PC-9 (cell line): ENCODE measurements at regions not wholly inside any gene's neighbourhood (a gene's known extent, or its start where the extent isn't known, plus 50 kb on each side); places are given as distances from the start of the nearest gene placed in this dataset.

Experiments used
- BruUV-seq: library from RNA; stranded (reverse); fragments of 400-500 nt; replicated peaks from 2 replicates; lab custom pipeline; 2021; lab: Mats Ljungman, UMichigan
- CTCF ChIA-PET: fragments of 300-600 bp; sonication (Branson Sonifier 250); formaldehyde crosslinking; loops from one replicate; lab custom pipeline; 2022; ENCODE audit warnings: antibody characterized with exemption; lab: Charles Lee
- POLR2A ChIA-PET: fragments of 300-600 bp; sonication (Branson Sonifier 250); formaldehyde crosslinking; loops from one replicate; lab custom pipeline; 2022; ENCODE audit warnings: antibody characterized with exemption; ENCODE audit not compliant: unreplicated experiment; lab: Charles Lee
- DNase-seq, 2 experiments: peaks; one replicate each; pipeline versions ENCODE4 v3.0.0 to v3.0.0-alpha.2; 2015 to 2022; ENCODE audit warnings: mixed read lengths in 1 of 2
- H2AFZ ChIP-seq: fragments of 200-600 bp; sonication (generic); 2 replicates; pipeline ENCODE4 v1.8.1; 2017; ENCODE audit warnings: antibody characterized with exemption
- H3F3A ChIP-seq: fragments of 200-600 bp; sonication (generic); 2 replicates; pipeline ENCODE4 v1.8.1; 2017; ENCODE audit warnings: antibody characterized with exemption, mild to moderate bottlenecking, low read depth; ENCODE audit not compliant: insufficient read depth
- H3K27ac ChIP-seq: fragments of 200-600 bp; sonication (generic); 2 replicates; pipeline ENCODE4 v1.6.1; 2016; ENCODE audit warnings: mixed run types
- H3K27me3 ChIP-seq: fragments of 200-600 bp; sonication (generic); 2 replicates; pipeline ENCODE4 v1.6.1; 2016; ENCODE audit warnings: low read depth, mixed run types; ENCODE audit not compliant: insufficient read depth
- H3K36me3 ChIP-seq: fragments of 200-600 bp; sonication (generic); 2 replicates; pipeline ENCODE4 v1.6.1; 2016; ENCODE audit warnings: low read depth, mixed run types
- H3K4me1 ChIP-seq: fragments of 200-600 bp; sonication (generic); replicated peaks from 2 replicates; pipeline ENCODE4 v1.6.1; 2016; ENCODE audit warnings: mixed run types; ENCODE audit not compliant: insufficient read depth
- H3K4me2 ChIP-seq: fragments of 200-600 bp; sonication (generic); 2 replicates; pipeline ENCODE4 v1.6.1; 2017; ENCODE audit warnings: mixed run types
- H3K4me3 ChIP-seq: fragments of 200-600 bp; sonication (generic); 2 replicates; pipeline ENCODE4 v1.6.1; 2016; ENCODE audit warnings: mixed run types
- H3K79me2 ChIP-seq: fragments of 200-600 bp; sonication (generic); 2 replicates; pipeline ENCODE4 v1.6.1; 2017; ENCODE audit warnings: low read depth, mixed run types
- H3K9me2 ChIP-seq: fragments of 200-600 bp; sonication (generic); 2 replicates; pipeline ENCODE4 v1.8.1; 2017; ENCODE audit warnings: mild to moderate bottlenecking; ENCODE audit not compliant: insufficient read depth
- H3K9me3 ChIP-seq: fragments of 200-600 bp; sonication (generic); 2 replicates; pipeline ENCODE4 v1.8.1; 2016; ENCODE audit warnings: low read depth; ENCODE audit not compliant: insufficient read depth
- H4K20me1 ChIP-seq: fragments of 200-600 bp; sonication (generic); 2 replicates; pipeline ENCODE4 v1.8.1; 2017; ENCODE audit not compliant: insufficient read depth
- CTCF ChIP-seq: fragments of 200-600 bp; sonication (generic); conservative IDR thresholded peaks from 2 replicates; pipeline ENCODE4 v1.6.1; 2017; ENCODE audit warnings: mixed run types, antibody characterized with exemption, mild to moderate bottlenecking, moderate library complexity
- EZH2 ChIP-seq: fragments of 200-600 bp; sonication (generic); IDR thresholded peaks from 2 replicates; pipeline ENCODE4 v1.8.0; 2017; ENCODE audit warnings: antibody characterized with exemption, low read depth
- intact Hi-C: fragments of 100-400 bp; cut with micrococcal nuclease; formaldehyde crosslinking; loops from one replicate; pipeline ENCODE4 v1.10.0; 2022; ENCODE audit not compliant: unreplicated experiment

GRCh38 chr22:48380016-48380665 is 1447.5 kb downstream of the BRD1 start:
- POLR2A ChIA-PET = no interaction called here
- CTCF ChIA-PET = no interaction called here
- H3K9me2 ChIP-seq = no peaks in the 10 kb centered on the region
- BruUV-seq = no TSS peak
- H2AFZ ChIP-seq = no peak overlapping the region
- no peak for DNase-seq
- H3F3A ChIP-seq = no peaks in the 10 kb centered on the region
- peaks cover 80% of the 10 kb centered on the region for H3K27me3 ChIP-seq
- no peaks in the 10 kb centered on the region for H3K36me3 ChIP-seq
- H3K4me1 ChIP-seq = no peaks in the 10 kb centered on the region
- intact Hi-C loops = no loop called here
- H3K27ac ChIP-seq = no peak overlapping the region
- H3K9me3 ChIP-seq = no peaks in the 10 kb centered on the region
- H4K20me1 ChIP-seq = no peaks in the 10 kb centered on the region
- H3K79me2 ChIP-seq = no peaks in the 10 kb centered on the region
- TF ChIP-seq CTCF = no peak
- TF ChIP-seq EZH2 = no peak
- no peak overlapping the region for H3K4me3 ChIP-seq
- H3K4me2 ChIP-seq = no peak overlapping the region

DNA sequence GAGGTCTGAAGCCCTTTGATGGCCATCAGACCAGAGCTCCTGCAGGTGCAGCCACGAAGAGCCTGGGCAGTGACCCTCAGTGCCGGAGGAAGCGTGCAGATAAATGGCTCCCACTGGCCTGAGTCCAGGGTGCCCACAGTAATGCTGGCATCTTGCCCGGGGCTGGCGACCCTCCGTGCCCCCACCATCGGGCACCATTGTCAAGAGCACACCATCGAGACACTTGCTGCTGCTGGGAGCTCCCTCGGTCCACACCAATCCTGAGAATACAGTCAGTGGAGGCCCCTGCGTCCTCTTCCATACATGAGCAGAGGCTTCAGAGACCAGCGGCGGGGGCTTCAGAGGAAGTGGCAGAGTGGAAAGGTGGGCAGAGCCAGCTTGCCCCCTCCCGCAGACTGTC is 1448.3 kb downstream of the BRD1 start:
- ChIA-PET POLR2A (no interaction called here), CTCF (no interaction called here)
- Histone ChIP-seq H3K27me3 (peaks cover 87% of the 10 kb centered on the region), H3K4me2 (no peak overlapping the region), H3K36me3 (no peaks in the 10 kb centered on the region), H3K4me3 (no peak overlapping the region), H3K9me3 (no peaks in the 10 kb centered on the region), H3K4me1 (no peaks in the 10 kb centered on the region), H3K79me2 (no peaks in the 10 kb centered on the region), H4K20me1 (no peaks in the 10 kb centered on the region), H2AFZ (no peak overlapping the region), H3F3A (no peaks in the 10 kb centered on the region), H3K9me2 (no peaks in the 10 kb centered on the region), H3K27ac (no peak overlapping the region)
- no peak for TF ChIP-seq CTCF
- no peak for TF ChIP-seq EZH2
- intact Hi-C loops = no loop called here
- no TSS peak for BruUV-seq
- DNase-seq = no peak

DNA sequence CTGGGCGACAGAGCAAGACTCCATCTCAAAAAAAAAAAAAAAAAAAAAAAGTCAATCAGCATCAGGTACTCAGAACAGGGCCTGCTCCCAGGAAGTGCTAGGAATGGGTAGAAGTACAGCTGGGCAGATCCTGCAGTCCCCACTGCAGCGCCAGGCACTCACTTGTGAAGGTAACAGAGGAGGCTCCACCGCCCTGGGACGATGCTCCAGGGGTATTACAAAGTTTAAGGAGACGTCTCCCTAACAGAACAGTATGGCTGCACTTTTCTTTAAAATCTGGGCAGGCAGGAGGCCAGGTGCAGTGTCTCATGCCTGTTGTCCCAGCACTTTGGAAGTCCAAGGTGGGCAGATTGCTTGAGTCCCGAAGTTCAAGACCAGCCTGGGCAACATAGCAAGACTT is 1449.0 kb downstream of the BRD1 start:
- Histone ChIP-seq H3K27me3 (peaks cover 94% of the 10 kb centered on the region), H4K20me1 (no peaks in the 10 kb centered on the region), H3K36me3 (no peaks in the 10 kb centered on the region), H3K9me2 (no peaks in the 10 kb centered on the region), H3K4me1 (no peaks in the 10 kb centered on the region), H3K27ac (no peak overlapping the region), H3F3A (no peaks in the 10 kb centered on the region), H3K4me2 (no peak overlapping the region), H3K4me3 (no peak overlapping the region), H3K79me2 (no peaks in the 10 kb centered on the region), H3K9me3 (no peaks in the 10 kb centered on the region), H2AFZ (no peak overlapping the region)
- DNase-seq = no peak
- BruUV-seq = no TSS peak
- ChIA-PET CTCF (no interaction called here), POLR2A (no interaction called here)
- TF ChIP-seq EZH2 (no peak), CTCF (no peak)
- intact Hi-C loops = no loop called here
